Activated T-cell treated with anti-CD3 and anti-CD28 coated beads for 4 hours (primary cell): ENCODE measurements at regions not wholly inside any gene's neighbourhood (a gene's known extent, or its start where the extent isn't known, plus 50 kb on each side); places are given as distances from the start of the nearest gene placed in this dataset.

Experiments used
- DNase-seq: peaks from one replicate; pipeline ENCODE4 v3.0.0-alpha.2; 2020

GRCh38 chr6:18973251-18973650 is 586.1 kb downstream of the RNF144B start:
- DNase-seq, result no peak

DNA sequence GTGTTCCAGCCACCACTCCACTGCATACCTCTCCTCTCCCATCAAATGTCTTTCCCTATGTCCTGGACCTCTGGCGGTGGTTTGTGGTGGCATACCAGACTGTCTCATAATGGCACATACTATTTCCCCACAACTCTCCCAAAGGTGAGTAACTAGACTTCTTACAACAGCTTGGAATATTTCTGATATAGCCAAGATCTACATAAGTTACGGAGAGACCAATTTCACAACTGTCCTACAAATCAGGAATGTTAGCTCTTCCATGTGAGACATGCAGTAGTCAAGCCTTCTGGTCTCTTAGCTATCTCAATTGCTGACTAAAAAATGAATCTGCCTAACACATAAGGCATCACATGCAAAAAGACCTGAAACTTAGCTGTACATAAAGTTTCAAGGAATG is 588.9 kb downstream of the RNF144B start:
- DNase-seq, result no peak

GRCh38 chr6:18976966-18977365 is 589.8 kb downstream of the RNF144B start:
- no peak for DNase-seq

- no peak for DNase-seq
These were observed 591.4 kb downstream of the RNF144B start for GRCh38 chr6:18978337-18979128.

DNA sequence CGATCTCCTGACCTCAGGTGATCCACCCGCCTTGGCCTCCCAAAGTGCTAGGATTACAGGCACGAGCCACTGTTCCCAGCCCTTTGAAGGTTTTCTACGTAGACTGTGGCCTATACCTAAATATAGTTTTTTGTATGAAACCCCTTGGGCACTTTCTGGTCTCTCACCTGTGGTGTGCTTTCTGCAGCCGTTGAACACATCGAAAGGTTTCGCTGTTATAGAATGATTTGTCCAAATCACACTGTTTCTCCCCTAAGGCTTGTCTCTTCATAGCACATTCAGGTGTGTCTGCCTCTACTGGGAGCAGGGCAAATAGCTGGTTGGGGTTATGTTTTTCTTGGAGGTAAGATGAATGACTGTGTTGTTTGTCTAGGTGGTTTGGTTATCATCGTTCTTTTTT is 597.9 kb downstream of the RNF144B start:
- DNase-seq, result no peak

GRCh38 chr6:18985996-18986395 is 598.8 kb downstream of the RNF144B start:
- no peak for DNase-seq

GRCh38 chr6:18988636-18989035 is 601.5 kb downstream of the RNF144B start:
- DNase-seq, result no peak

GRCh38 chr6:18990059-18990978 is 603.2 kb downstream of the RNF144B start:
- DNase-seq, result no peak

- no peak for DNase-seq
These were observed 610.3 kb downstream of the RNF144B start for GRCh38 chr6:18997375-18997826.

DNA sequence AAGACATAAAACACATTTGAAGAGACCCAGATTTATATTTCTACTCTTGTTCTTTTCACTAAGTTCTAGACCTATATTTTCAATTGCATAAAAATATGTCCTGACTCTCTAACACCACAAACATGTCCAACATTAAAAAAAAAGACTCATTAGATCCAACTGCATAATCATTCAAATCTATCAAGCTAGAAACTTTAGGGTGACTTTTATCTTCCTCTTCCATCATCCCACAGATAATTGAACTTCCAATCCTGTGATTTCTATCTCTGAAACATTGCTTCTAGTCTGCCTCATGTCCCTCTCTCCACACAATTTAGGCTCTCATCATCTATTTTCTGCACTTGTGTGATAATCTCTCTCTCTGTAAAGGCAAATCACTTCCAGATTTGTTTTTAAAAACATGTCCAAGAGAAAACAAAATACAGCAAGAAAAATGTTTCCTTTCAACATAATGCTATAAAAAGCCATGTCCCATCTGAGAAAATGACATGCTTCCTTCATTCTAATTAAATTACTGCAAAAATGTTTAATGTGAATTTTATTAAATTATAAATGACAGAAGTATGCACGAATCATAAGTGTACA is 615.9 kb downstream of the RNF144B start:
- DNase-seq, result no peak

DNA sequence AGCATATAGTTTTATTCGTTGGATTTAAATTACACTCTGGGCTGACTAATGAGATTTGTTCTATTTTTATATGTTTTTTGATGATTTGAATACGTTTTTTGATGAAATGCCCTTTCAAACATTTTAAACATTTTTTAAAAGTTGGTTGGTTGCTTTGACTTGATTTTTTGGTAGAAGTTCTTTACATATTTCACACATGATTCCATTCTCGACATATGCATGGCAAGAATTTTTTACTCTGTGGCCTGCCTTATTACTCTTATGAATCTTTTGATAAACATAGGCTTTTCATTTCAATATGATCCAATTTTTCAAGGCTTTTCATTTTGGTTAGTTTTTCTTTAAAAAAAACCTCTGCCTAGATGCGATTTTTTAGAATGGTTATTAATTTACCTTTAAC is 617.0 kb downstream of the RNF144B start:
- no peak for DNase-seq

DNA sequence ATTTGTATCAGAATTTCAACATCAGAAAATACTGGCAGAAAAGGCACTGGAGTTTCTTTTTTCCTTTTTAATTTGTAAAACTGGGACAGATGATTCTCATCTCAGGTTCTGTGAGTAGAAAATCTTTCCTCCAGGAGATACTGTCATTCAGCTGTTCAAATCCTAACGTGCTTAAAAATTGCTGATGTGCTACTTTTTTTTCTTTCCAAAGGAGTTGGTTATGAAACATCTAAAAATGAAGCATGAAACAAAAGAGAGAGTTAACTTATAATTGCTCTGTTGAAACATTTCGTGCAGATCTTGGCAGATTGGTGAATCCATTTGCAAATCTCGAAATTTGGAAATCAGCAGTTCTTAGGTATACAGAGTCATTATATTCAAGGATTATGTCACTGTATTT is 622.6 kb downstream of the RNF144B start:
- no peak for DNase-seq

GRCh38 chr6:19013026-19013705 is 626.0 kb downstream of the RNF144B start:
- DNase-seq, result no peak

DNA sequence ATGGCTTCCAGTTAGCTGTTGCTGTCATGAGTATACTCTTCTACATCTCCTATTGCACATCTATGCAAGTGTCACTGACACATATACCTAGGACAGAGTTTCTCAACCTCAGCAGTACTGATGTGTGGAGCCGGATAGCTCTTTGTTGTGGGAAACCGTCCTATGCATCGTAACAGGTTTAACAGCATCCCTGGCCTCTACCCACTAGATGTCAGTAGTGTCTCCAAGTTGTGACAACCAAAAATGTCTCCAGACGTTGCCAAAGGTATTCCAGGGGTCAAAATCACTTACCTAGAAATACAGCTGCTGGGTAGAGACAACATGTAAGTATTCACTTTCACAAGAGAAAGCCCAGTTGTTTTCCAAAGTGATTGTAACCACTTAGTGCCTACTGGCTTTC is 637.6 kb downstream of the RNF144B start:
- no peak for DNase-seq

- DNase-seq, result no peak
These were observed 641.1 kb downstream of the RNF144B start for GRCh38 chr6:19028201-19028600.

DNA sequence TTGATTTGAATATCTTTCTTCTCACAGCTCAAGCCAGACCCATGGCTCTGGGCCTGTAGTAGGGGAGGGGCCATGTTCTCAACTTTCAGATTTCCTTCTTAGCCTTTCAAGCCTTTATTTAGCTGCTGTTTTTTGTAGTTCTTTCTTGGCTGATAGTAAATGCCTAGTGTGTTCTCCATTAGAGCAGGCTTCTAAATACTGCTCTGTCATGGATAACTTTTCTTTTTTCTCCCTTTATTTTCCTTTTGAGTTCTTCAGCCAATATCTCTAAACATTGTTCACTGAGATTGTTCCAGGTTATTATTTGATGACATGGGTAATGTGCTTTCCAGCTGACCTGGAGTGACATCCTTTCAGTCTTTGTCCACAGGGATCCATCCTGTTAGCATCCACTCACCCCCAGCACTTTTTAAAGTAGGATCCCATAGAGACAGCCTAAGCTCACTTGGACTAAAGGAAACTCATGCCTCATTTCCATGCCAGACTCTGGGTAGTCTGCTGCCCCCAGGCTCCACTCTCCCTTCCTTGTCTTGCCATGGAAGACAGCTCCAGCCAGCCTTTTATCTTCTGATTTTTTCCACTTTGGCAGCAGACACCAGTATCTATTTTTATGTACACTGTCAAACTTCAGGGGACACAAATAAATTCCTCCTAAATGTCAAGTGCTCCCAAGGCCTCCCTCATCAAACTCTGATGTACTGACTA is 645.6 kb downstream of the RNF144B start:
- DNase-seq, result no peak

GRCh38 chr6:19033683-19034082 is 646.5 kb downstream of the RNF144B start:
- no peak for DNase-seq

DNA sequence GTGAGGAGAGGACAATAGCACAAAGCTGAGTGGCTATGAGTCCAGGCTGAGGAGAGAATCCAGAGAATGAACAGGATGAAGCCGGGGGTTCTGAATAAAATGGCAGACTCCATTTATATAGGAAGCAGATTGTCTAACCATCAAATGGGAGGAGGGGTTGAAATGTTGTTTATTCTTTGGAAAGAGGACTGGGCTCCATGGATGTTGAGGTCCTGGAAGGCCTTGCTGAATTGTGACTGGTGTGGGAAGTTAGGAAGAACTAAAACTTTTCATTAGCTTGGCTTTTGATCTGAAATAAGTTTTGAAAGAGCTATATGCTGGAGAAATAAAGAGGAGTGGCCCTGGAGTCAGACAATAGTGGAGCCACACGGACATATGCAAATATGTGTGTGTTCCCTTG is 647.8 kb downstream of the RNF144B start:
- no peak for DNase-seq

- no peak for DNase-seq
These were observed 648.5 kb downstream of the RNF144B start for GRCh38 chr6:19035461-19036195.

DNA sequence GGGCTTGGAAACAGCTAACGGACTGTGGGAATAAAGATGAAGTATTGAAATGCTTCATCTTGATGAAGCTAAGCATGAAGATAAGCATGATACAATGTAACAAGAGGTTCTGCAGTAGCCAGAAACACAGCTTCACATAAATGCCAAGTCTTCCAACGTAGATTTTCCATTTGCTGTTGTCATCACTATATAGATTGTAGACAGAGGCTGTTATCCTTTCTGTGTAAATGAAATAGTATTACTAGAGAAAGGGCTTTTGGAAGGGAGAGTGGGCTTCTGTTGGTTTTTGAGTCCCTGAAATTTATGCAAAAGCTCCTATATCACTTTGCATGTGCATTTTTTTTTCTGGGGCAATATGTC is 649.0 kb downstream of the RNF144B start:
- no peak for DNase-seq

- DNase-seq, result no peak
These were observed 650.5 kb downstream of the RNF144B start for GRCh38 chr6:19037607-19038006.

- no peak for DNase-seq
These were observed 652.1 kb downstream of the RNF144B start for GRCh38 chr6:19039287-19039686.
